ENCODE measurements at regions not wholly inside any gene's neighbourhood (a gene's known extent, or its start where the extent isn't known, plus 50 kb on each side); places are given as distances from the start of the nearest gene placed in this dataset.

GRCh38 chr2:20507711-20508110, 60.8 kb downstream of the RHOB start:
- TF ChIP-seq CTCF (IDR thresholded peaks at IDR 0.05): no peak
- TF ChIP-seq POLR2A (IDR thresholded peaks at IDR 0.05): no peak
